ENCODE measurements at regions not wholly inside any gene's neighbourhood (a gene's known extent, or its start where the extent isn't known, plus 50 kb on each side); places are given as distances from the start of the nearest gene placed in this dataset.

DNA sequence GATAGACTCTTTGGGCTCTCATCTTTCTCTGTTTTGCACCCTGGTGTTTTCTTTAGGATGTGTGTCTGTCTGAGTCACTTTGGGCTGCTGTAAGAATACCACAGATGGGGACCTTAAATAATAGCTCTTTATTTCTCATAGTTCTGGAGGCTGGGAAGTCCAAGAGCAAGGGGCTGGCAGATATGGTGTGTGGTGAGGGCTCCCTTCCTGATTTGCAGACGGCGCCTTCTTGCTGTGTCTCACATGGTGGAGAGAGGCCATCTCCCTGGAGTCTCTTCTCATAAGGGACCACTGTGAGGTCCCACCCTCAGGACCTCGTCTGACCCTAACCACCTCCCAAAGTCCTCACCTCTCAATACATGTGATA is 93.7 kb upstream of the ADRA2C start:
- TF ChIP-seq CTCF (IDR thresholded peaks at IDR 0.05): no peak
- no peak for TF ChIP-seq POLR2A (IDR thresholded peaks at IDR 0.05)
